HG02870 (cell line): ENCODE measurements at regions not wholly inside any gene's neighbourhood (a gene's known extent, or its start where the extent isn't known, plus 50 kb on each side); places are given as distances from the start of the nearest gene placed in this dataset.
"Not testable (repeated sequence)": the region's sequence is repeated elsewhere in the genome, so short reads cannot be mapped to it uniquely, and the experiment has no call there.

Experiments used
- ATAC-seq: cut with Tn5 transposase; IDR thresholded peaks from one replicate; pipeline ENCODE4 v1.9.1; 2021; ENCODE audit warnings: mild to moderate bottlenecking, moderate library complexity; ENCODE audit not compliant: unreplicated experiment

DNA sequence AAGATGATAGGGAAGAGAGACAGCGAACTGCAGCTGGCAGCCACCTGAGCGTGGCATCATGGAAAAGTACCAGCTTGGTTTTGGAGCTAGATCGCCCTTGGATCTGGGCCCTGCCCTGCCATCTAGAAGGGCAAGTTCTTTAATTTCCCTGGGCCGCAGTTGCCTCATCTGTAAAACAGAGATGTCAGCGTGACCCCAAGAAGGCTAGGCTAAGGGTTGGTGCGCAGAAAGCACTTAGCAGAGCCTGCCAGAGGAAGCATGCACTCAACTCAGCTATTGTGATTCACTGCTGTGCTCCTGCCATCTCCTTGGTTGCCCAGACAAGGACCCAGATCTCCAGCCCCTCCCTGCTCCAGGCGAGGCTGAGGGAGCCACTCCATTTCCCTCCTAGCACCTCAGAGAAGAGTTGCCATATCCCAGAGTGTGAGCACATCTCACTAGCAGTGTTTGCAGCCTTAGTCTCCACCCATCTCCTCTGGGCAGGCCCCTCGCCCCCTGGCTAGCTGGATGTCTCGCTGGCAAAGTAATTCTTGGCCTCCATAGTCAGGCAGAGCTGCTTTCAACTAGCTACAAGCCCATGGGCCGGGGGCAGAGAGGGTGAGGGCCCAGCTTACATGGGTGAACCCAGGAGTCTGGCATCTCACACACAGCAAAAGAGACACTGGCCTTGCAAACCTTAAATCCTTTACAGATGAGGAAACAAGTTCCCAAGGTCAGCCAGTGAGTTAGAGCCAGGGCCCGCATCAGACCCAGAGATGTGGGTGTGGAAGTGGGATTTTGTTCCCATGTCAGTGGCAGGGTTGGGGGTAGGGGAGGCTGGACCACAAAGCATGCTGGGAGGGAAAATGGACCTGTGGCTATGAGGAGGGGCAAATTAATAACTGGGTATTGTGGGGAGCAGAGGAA is 280.7 kb upstream of the TLE3 start:
- no peak for ATAC-seq

DNA sequence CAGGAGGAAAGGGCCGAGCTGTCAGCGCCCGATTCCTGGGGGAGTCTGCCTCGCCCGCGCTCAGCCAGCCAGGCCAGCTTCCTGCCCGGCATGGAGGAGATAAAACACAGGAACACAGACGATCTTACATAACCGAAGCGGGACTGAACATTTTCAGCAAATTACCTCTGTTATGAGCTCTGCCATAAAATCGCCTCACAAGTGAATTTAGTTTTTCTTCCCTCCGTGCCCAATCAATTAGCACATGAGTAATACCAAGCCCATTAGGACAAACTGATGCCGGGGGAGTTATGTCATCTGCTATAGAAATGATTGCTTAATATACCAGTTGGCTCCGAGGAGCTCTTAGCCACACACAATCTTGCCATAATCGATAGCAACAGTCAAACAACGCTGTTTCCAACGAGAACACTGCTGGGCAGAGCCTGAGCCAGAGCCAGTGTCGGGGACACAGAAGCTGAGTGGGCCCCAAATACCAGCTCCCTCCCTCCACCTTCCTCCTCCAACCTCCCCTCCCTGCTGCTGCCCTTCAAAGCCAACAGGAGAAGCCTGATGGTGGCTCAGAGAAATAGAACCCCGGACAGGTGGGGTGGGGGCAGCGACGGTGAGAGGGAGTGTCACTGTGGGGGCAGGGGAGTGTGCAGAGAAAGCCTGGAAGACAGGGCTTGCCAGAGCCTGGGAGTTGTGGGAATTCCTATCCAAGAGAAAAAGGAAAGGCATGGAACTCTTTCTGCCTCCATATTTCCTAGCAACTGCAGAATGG is 279.4 kb upstream of the TLE3 start:
- ATAC-seq = no peak

DNA sequence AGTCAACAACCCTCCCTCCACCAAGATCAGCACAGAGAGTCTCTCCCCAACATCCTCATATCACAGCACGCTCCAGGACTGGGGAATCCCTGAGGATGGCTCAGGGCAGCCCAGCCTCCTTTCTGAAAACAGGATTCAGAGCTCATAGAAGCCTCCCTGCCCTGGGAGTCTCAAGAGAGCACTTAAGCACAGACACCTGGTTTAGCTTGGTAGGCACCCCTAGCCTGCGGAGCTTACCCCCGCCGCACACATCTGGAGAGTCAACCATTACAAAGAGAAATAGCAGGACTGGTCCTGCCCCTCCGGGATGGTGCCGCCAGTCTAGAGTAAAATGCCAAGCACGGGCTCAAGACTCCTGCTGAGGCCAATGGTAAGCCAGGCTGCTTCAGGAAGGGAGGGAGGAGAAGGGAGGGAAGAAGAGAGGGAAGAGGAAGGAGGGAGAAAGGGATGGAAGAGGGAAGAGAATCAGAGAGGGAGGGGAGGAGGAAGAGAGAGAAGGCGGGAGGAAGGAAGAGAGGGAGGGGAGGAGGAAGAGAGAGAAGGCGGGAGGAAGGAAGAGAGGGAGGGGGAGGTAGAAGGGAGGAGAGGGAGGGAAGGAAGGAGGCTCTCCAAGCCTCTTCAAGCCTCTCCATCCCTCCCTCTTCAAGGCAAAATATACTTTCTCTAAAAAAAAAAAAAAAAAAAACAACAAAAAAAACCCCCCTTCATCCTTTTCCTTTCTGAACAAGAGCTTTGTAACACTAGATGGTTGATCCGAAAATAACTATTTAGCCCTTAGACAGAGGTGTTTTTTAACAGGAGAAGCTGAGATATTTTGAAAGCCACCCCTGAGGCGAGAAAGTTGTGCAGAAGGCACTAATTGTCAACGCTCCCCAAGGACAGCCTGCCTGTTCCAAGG is 278.6 kb upstream of the TLE3 start:
- ATAC-seq = no peak

DNA sequence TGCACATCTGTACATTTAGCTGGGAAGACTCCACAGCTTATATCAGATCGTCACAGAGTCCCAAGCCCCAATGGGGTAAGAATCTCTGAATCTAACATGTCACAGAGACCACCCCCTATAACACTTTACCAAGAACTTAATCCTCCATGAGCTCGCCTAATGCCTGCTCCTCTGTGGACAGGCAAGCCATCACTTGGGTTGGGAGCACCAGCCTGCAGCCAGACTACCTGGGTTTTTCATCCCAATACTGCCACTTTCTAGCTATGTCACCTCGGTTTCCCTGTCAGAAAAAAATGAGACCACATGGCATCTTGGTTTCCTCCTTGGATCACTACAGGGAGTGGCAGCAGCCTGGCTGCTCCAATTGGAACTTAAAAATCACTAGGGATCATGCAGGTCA is 277.9 kb upstream of the TLE3 start:
- no peak for ATAC-seq

DNA sequence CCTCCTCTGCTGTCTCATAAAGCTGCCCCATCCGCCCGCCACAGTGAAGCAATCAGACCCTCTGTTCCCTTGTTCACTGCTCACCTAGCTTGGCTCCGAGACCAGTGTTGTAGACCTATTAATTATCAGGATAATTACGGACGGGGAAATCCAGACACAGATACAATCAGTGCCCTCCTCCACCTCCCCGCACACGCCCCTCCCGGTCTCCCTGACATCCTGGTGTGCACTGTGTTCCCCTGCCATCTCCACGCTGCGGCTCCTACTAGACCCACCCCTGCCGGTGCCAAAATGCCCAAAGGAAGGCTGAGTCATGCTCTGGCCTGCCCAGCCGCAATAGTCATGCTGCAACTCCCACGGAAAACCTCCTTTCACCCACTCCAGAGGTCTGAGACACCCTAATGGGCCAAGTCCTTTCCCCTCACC is 277.3 kb upstream of the TLE3 start:
- no peak for ATAC-seq

DNA sequence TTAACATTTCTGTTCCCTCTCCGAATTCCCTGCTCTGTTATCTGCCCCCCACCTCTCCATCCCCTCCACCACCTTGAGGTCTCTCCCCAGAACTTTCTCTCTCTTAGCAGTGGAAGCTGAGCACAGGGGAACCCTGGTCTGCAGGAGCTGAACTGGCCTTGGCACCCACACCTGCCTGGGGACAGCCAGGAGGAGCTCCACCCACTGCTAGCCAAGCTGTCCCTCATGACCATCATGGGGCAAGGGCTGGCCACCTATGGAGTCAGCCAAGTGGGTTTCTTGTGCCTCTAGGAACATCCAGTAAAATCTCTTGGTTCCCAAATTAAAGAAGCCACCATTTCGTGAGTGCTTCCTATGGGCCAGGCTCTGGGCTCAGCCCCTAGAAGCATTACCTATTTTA is 276.4 kb upstream of the TLE3 start:
- no peak for ATAC-seq

DNA sequence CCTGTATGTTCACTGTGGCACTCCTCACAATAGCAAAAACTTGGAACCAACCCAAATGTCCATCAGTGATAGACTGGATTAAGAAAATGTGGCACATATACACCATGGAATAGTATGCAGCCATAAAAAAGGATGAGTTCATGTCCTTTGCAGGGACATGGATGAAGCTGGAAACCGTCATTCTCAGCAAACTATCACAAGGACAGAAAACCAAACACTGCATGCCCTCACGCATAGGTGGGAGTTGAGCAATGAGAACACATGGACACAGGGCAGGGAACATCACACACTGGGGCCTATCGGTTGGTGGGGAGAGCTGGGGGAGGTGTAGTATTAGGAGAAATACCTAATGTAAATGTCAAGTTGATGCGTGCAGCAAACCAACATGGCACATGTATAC is 275.7 kb upstream of the TLE3 start:
- not testable (repeated sequence) for ATAC-seq

DNA sequence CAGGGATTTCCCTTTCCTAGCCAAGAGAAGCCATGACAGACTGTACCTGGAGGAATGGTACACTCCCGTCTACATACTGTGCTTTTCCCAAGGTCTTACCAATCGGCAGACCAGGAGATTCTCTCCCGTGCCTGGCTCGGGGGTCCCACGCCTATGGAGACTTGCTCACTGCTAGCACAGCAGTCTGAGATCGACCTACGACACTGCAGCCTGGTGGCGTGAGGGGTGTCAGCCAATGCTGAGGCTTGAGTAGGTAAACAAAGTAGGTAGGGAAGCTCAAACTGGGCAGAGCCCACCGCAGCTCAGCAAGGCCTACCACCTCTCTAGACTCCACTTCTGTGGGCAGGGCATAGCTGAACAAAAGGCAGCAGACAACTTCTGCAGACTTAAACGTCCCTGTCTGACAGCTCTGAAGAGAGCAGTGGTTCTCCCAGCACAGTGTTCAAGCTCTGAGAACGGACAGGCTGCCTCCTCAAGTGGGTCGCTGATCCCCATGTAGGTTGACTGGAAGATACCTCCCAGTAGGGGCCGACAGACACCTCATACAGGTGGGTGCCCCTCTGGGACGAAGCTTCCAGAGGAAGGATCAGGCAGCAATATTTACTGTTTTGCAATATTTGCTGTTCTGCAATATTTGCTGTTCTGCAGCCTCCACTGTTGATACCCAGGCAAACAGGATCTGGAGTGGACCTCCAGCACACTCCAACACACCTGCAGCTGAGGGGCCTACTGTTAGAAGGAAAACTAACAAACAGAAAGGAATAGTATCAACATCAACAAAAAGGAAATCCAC is 270.4 kb upstream of the TLE3 start:
- ATAC-seq = not testable (repeated sequence)

DNA sequence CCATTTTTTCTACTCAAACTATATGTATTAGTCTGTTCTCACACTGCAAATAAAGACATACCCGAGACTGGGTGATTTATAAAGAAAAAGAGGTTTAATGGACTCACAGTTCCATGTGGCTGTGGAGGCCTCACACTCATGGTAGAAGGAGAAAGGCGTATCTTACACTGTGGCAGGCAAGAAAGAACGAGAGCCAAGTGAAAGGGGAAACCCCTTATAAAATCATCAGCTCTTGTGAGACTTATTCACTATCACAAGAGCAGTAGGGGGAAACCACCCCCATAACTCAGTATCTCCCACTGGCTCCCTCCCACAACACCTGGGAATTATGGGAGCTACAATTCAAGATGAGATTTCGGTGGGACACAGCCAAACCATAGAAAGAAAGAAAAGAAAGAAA is 266.3 kb upstream of the TLE3 start:
- ATAC-seq = not testable (repeated sequence)

DNA sequence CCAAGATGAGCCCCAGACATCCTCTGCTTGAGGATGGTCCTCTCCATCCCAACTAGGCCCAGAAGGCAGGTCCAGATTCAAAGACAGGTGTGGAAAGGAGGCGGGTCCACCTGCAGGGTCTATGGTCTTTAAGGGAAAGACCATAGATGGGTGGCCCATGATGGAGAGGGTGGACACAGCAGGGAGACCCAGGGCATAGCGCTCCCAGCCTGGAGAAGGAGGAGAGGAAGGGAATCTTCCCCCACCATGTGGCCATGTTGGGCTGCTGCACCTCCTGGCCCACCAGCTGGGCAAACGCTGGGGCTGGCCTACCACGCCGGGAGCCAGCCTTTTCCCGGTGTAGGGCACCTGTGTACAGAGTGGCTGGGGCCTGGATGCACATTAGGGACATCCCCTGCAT is 265.2 kb upstream of the TLE3 start:
- ATAC-seq = no peak

DNA sequence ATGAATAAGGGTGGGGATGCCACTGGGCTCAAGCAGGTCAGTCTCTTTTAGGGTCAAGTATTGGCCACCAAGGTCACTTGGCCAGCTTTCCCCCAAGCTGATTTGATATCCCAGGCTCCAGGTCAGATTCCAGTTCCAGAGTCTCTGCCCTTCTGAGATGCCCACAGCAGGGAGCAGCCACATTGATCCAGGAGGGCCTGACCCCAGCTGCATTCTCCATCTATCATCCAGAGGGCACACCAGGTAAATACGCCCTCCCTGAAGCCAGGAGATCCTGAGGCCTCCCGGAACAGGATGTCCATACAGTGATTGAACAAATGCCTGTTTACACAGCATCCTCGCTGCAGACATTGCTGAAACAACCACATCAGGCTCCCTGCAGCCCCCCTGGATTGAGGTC is 264.6 kb upstream of the TLE3 start:
- ATAC-seq = no peak

DNA sequence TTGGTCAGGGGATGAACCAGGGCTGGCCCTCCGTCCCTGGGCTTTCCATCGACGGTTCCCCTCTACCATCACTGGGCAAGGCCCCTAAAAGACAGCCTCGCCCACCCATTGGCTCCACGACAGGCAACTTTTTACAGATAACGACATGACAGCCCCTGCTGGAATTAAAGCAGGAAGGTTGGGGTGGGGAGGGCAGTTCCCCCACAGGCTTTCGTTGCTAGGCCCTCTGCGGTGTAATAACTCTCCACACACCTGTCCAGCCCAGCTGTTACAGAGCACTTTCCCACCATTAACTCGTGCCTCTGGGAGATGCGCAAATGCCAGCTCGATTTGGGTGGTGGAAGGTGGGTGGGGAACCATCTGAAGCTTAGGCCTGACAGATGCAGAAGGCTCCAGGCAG is 264.2 kb upstream of the TLE3 start:
- no peak for ATAC-seq

DNA sequence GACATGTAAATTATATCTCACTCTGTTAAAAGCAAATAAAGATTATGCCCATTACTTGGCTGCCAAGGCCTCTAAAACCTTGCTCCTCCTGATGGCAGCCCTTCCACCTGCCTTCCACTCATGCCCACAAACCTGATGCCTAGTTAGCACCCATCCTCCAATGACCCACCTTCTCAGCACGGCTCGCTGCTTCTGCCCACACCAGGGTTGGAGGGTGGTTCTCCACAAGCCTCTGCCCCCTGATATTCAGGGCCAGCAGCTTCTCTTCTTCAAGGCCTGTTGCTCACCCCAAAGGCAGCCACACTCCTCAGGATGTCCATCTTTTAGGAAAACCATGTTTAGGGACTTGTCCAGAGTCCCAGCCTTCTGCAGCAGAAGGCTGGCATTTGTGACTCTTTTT is 263.4 kb upstream of the TLE3 start:
- no peak for ATAC-seq

DNA sequence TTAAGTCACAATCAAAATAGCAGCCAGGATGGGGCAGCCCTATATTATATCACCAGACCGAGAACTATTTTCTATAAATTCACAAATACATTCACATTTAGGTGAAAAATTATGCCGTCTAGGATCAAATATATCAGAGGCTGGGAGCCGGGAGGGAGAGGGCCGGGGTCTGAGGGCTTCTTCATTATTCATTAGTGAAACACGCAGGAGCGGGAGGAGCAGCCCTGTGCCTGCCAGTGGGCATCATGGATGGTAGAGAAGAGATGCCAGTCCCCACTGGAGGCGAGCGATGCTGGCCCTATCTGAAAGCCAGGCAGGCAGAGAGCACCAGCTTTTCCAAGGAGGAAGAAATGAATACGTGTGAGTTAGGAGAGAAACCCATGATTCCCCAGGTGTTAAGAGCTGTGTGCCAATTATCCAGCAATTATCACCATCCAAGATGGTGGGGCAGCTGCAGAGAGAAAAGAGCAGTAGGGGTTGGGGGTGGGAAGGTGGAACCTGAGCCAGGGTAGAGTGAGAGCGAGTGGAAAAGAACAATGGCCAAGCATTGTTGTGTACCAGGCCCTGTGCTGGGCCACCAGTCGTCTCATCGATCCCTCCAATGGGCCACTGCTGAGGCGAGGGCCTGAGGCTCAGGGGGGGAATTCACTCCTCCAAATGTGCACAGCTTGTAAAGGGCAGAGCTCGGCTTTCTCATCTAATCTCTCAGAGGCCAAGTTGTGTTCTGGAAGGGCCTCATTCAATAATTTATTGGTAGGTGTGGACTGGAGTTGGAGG is 261.3 kb upstream of the TLE3 start:
- no peak for ATAC-seq

DNA sequence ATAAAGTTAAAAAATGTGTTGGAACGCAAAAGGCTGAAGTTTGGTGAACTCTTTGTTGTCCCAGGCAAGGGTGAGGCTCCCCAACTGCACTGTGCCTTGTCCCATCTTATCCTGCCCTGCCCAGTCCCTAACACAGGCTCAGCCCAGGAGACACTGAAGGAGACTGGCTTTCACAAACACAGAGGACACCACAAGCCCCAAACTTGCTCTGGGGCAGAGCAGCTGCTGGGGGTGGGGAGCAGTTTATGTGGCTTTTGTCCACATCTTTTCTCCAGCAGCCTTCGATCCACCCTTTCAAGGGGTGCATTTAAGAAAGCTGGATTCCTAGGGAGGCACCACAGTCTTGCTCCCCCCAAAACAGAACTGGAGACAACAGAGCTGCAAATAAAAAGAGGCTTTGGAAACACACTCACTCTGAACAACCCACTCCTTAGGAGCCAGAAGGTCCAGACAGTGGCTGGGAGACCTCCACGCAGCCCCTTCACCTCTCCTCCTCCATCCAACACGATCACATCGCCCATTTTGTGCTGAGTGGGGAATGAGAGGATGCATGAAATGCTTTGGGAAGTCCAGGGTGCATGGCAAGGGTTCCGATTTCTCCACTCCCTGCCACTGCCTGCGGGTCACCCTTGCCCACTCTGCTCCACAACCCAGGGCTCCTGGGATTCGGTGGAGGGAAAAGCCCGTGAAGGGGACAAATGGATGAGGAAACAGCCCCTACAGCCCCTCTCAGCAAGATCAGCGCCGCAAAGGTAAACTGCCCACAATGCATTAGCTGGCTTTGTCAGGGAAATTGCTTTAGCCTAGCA is 260.5 kb upstream of the TLE3 start:
- no peak for ATAC-seq

DNA sequence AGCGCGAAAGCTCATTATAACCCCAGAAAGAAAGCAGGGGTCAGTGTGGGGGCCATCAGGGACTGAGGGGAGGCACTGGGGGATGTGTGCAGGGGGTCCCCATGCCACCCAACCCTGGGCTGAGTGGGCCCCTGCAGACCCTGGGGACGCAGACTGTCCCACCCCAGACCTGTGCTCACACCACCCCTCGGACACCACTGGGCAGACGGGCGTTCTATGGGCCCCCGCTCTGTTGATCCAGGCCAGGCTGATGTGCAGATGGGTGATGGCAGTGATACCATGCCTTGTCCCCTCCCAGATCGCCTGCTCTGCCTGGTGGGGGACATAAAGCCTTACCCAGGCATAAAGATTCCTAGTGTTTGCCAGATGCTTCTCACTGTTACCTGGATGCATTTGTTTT is 259.7 kb upstream of the TLE3 start:
- no peak for ATAC-seq

DNA sequence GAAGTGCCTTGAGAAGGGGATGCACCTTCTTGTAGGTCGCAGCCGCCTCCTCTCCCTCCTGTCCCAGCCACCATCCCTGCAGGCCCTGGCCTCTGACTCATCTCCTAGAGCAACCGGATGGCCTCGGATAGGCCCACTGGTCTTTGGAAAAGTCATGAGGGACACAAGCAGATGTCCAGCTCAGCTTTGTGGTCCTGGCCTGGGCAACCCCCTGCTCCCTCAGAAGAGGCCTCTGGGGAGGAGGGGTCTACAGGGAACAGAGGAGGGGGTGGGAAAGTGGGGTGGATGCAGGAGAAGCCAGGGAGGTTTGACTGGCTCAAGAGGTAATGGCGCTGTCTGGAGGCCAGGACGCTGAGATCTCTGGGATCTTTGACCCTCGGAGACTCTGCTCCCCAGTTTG is 259.2 kb upstream of the TLE3 start:
- no peak for ATAC-seq

DNA sequence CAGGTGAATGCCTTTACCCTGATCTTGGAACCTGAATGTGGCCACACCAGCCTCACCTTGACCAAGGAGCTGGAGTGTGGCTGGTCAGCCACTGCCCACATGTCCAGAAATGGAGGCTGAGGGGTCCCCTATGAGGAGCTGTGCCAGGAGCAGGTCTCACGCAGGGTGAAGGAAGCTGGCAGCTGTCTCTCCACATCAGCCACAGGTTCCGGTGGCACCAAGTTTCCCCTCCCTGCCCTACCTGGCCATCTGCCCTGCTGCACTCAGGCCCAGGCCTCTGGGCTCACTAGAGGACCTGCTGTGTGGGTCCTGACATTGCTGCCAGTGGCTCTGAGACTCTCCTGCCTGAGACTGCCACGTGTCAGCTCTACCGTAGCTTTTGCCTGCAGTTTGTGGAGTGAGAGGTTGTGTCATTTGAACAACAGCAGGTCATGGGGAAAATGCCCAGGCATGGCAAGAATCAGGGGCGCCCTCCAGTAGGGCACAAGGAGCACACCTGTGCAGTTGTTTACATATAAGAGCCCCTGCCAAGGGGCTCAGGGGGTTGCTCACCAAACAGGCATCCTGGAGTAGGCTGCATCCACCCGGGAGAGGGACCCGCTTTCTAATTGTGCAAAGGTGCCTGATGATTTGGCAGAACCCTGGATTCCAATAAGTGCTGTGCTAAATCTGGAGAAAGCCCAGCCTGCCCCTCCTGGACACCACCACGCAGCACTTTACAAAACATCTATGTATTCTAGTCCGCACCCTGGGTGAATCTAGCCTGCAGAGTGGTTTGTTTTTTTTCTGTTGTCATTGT is 258.5 kb upstream of the TLE3 start:
- no peak for ATAC-seq
